K562 (cell line): ENCODE measurements at regions not wholly inside any gene's neighbourhood (a gene's known extent, or its start where the extent isn't known, plus 50 kb on each side); places are given as distances from the start of the nearest gene placed in this dataset.
"Not testable (repeated sequence)": the region's sequence is repeated elsewhere in the genome, so short reads cannot be mapped to it uniquely, and the experiment has no call there.

Experiments
- ATAC-seq: fragments of 200-7000 bp; cut with Tn5 transposase; 3 replicates; pipeline ENCODE4 v1.9.1; 2020; ENCODE audit warnings: moderate library complexity
- BruUV-seq: library from RNA; stranded (reverse); fragments of 400-500 nt; replicated peaks from 2 replicates; lab custom pipeline; 2021; lab: Mats Ljungman, UMichigan
- CTCF ChIA-PET: fragments of 300-600 bp; formaldehyde crosslinking; extraction: SDS; loops from one replicate; lab custom pipeline; 2021; ENCODE audit warnings: low intra/inter-chr PET ratio; lab: Yijun Ruan, JAX
- POLR2A ChIA-PET: fragments of 300-600, 350-650 bp; sonication (Branson Sonifier 250); formaldehyde crosslinking; extraction: SDS; loops from one replicate; lab custom pipeline; 2021; ENCODE audit warnings: antibody characterized with exemption, inconsistent platforms; lab: Yijun Ruan, JAX
- DNase-seq, 4 experiments: peaks; one replicate each; pipeline versions ENCODE4 v3.0.0 to v3.0.0-alpha.2; 2011 to 2018; ENCODE audit warnings: low spot score in 3 of 4, mixed read lengths in 3 of 4; ENCODE audit errors: extremely low read depth in 1 of 4
- FAIRE-seq: peaks from 2 replicates; lab custom pipeline; 2011; peaks lifted over from hg19 to GRCh38; lab: Jason Lieb, UNC
- H2AFZ ChIP-seq: 2 replicates; pipeline ENCODE4 v1.6.0; 2011; ENCODE audit warnings: low read depth, low read length, control low read depth, inconsistent platforms
- H3K27ac ChIP-seq: fragments of 200-600 bp; 3 replicates; pipeline ENCODE4 v1.8.0; 2011; ENCODE audit warnings: low read depth, mild to moderate bottlenecking, control low read depth, inconsistent platforms, low read length, moderate library complexity, mixed read lengths; ENCODE audit errors: extremely low read depth
- H3K27me3 ChIP-seq, 2 experiments: fragments of 300-600 bp in 1 of 2; 2 replicates in 1 of 2; 3 replicates in 1 of 2; pipeline versions ENCODE4 v1.6.0 to v1.8.0; 2011; ENCODE audit warnings: inconsistent platforms in 2 of 2, low read length in 2 of 2, mild to moderate bottlenecking in 1 of 2, mixed read lengths in 1 of 2, moderate library complexity in 1 of 2; ENCODE audit not compliant: control insufficient read depth in 2 of 2, insufficient read depth in 2 of 2
- H3K36me3 ChIP-seq: fragments of 300-600 bp; 3 replicates; pipeline ENCODE4 v1.8.0; 2011; ENCODE audit warnings: mild to moderate bottlenecking, low read length, inconsistent platforms; ENCODE audit not compliant: control insufficient read depth, insufficient read depth
- H3K4me1 ChIP-seq, 2 experiments: fragments of 200-600 bp in 1 of 2; replicated peaks in 1 of 2; 2 replicates in 1 of 2; 3 replicates in 1 of 2; pipeline versions ENCODE4 v1.5.1 to v1.8.0; 2011; ENCODE audit warnings: inconsistent platforms in 2 of 2, low read length in 2 of 2, mild to moderate bottlenecking in 1 of 2, mixed read lengths in 1 of 2, moderate library complexity in 1 of 2; ENCODE audit not compliant: control insufficient read depth in 2 of 2, insufficient read depth in 2 of 2
- H3K4me2 ChIP-seq: 2 replicates; pipeline ENCODE4 v1.6.1; 2011; ENCODE audit warnings: low read length, control low read depth, inconsistent platforms, mixed read lengths; ENCODE audit not compliant: insufficient read depth
- H3K4me3 ChIP-seq: fragments of 200-600 bp; sonication (generic), shearing (Covaris generic); 2 replicates; pipeline ENCODE4 v1.5.1; 2016; ENCODE audit warnings: control low read depth, inconsistent platforms
- H3K79me2 ChIP-seq: fragments of 200-600 bp; 3 replicates; pipeline ENCODE4 v1.8.0; 2011; ENCODE audit warnings: low read length, inconsistent platforms; ENCODE audit not compliant: control insufficient read depth, insufficient read depth
- H3K9ac ChIP-seq, 2 experiments: 2 replicates each; pipeline versions ENCODE4 v1.6.0 to v1.6.1; 2011; ENCODE audit warnings: low read depth in 2 of 2, low read length in 2 of 2, control low read depth in 1 of 2, inconsistent platforms in 1 of 2, mild to moderate bottlenecking in 1 of 2, mixed read lengths in 1 of 2; ENCODE audit not compliant: insufficient read depth in 1 of 2
- H3K9me1 ChIP-seq: one replicate; pipeline ENCODE4 v1.6.0; 2011; ENCODE audit warnings: inconsistent platforms, mild to moderate bottlenecking, low read length, moderate library complexity; ENCODE audit not compliant: control insufficient read depth, insufficient read depth
- H3K9me3 ChIP-seq: replicated peaks from 2 replicates; pipeline ENCODE4 v1.5.1; 2011; ENCODE audit warnings: low read depth, low read length, inconsistent platforms; ENCODE audit not compliant: control insufficient read depth, insufficient read depth
- H4K20me1 ChIP-seq: replicated peaks from 2 replicates; pipeline ENCODE4 v1.6.1; 2011; ENCODE audit warnings: low read length, inconsistent platforms, mixed read lengths; ENCODE audit not compliant: control insufficient read depth, insufficient read depth
- WGBS: fragments of 100-300 bp; shearing (Covaris generic); methylation state at CpG from one replicate; pipeline ENCODE4 v1.1.6; 2016; ENCODE audit warnings: low coverage, mixed read lengths; ENCODE audit not compliant: insufficient coverage; ENCODE audit errors: missing lambda C conversion rate; 5-methylcytosine and 5-hydroxymethylcytosine counted together
- in situ Hi-C: fragments of 300-500 bp; cut with MboI; formaldehyde crosslinking; loops from 4 replicates; pipeline ENCODE4 v1.15.0; 2018; ENCODE audit warnings: inconsistent platforms, mixed read lengths
- intact Hi-C: fragments of 100-400 bp; cut with micrococcal nuclease; formaldehyde crosslinking; loops from 2 replicates; pipeline ENCODE4 v1.14.2; 2022
- TF ChIP-seq, protein P1 (sequence below), 2 experiments: fragments of 450-650 bp; IDR thresholded peaks; 2 replicates each; pipeline ENCODE4 v1.6.1; 2018; ENCODE audit warnings: mild to moderate bottlenecking in 2 of 2, low read depth in 1 of 2; ENCODE audit not compliant: partially characterized antibody in 2 of 2

DNA sequence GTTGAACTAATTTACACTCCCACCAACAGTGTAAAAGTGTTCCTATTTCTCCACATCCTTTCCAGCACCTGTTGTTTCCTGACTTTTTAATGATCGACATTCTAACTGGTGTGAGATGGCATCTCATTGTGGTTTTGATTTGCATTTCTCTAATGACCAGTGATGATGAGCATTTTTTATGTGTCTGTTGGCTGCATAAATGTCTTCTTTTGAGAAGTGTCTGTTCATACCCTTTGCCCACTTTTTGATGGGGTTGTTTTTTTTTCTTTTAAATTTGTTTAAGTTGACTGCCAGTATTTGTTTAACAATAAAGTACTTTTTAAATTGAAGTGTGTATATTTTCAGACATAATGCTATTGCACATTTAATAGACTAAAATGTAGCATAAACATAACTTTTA, 95.0 kb upstream of the ZC3H11B start:
- POLR2A ChIA-PET = interaction anchor here (0.5 kb wide), 1 partner anchor 843 kb away, joined by 4 read pairs; no protein-coding TSS in a partner anchor
- H3K4me3 ChIP-seq, H3K9me3 ChIP-seq, H3K36me3 ChIP-seq, CTCF ChIA-PET, BruUV-seq, FAIRE-seq, H2AFZ ChIP-seq, H3K4me2 ChIP-seq, H3K27me3 ChIP-seq, H3K27ac ChIP-seq, H4K20me1 ChIP-seq, in situ Hi-C loops, H3K9me1 ChIP-seq, H3K9ac ChIP-seq, intact Hi-C loops, ATAC-seq, H3K79me2 ChIP-seq, DNase-seq: not testable (repeated sequence)
- peaks cover 0 to 16% of the 10 kb centered on the region in 2 experiments; a peak in 2 of 5 replicates for H3K4me1 ChIP-seq
- TF ChIP-seq, protein P1, sequence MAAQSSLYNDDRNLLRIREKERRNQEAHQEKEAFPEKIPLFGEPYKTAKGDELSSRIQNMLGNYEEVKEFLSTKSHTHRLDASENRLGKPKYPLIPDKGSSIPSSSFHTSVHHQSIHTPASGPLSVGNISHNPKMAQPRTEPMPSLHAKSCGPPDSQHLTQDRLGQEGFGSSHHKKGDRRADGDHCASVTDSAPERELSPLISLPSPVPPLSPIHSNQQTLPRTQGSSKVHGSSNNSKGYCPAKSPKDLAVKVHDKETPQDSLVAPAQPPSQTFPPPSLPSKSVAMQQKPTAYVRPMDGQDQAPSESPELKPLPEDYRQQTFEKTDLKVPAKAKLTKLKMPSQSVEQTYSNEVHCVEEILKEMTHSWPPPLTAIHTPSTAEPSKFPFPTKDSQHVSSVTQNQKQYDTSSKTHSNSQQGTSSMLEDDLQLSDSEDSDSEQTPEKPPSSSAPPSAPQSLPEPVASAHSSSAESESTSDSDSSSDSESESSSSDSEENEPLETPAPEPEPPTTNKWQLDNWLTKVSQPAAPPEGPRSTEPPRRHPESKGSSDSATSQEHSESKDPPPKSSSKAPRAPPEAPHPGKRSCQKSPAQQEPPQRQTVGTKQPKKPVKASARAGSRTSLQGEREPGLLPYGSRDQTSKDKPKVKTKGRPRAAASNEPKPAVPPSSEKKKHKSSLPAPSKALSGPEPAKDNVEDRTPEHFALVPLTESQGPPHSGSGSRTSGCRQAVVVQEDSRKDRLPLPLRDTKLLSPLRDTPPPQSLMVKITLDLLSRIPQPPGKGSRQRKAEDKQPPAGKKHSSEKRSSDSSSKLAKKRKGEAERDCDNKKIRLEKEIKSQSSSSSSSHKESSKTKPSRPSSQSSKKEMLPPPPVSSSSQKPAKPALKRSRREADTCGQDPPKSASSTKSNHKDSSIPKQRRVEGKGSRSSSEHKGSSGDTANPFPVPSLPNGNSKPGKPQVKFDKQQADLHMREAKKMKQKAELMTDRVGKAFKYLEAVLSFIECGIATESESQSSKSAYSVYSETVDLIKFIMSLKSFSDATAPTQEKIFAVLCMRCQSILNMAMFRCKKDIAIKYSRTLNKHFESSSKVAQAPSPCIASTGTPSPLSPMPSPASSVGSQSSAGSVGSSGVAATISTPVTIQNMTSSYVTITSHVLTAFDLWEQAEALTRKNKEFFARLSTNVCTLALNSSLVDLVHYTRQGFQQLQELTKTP (IDR thresholded peaks at IDR 0.05; ENCODE audit: low read depth in 1 of 2, partially characterized antibody in 2 of 2) = peak in 1 of 2 experiments; percentile 97
- WGBS = 22% methylated on average over 1 of the region's 1 CpG

DNA sequence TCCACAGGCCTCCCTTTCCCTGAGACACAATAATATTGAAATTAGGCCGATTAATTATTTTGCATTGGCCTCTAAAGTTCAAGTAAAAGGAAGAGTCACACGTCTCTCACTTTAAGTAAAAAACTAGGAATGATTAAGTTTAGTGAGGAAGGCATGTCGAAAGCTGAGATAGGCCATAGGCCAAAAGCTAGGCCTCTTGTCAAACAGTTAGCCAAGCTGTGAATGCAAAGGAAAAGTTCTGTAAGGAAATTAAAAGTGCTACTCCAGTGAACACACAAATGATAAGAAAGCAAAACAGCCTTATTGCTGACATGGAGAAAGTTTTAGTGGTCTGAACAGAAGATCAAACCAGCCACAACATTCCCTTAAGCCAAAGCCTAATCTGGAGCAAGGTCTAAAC, 91.4 kb upstream of the ZC3H11B start:
- H2AFZ ChIP-seq, H3K27ac ChIP-seq, DNase-seq, H3K9ac ChIP-seq, in situ Hi-C loops, BruUV-seq, intact Hi-C loops, H3K4me3 ChIP-seq, H3K36me3 ChIP-seq, H3K9me3 ChIP-seq, CTCF ChIA-PET, H3K9me1 ChIP-seq, H3K79me2 ChIP-seq, ATAC-seq, H4K20me1 ChIP-seq, H3K4me2 ChIP-seq, FAIRE-seq, H3K4me1 ChIP-seq, H3K27me3 ChIP-seq: not testable (repeated sequence)
- WGBS = 2% methylated on average over 3 of the region's 3 CpGs
- POLR2A ChIA-PET = interaction anchor here (1.1 to 1.3 kb wide), 2 partner anchors 15 to 17 kb away, joined by 3 read pairs; no protein-coding TSS in a partner anchor
